H9 (cell line): ENCODE measurements at regions not wholly inside any gene's neighbourhood (a gene's known extent, or its start where the extent isn't known, plus 50 kb on each side); places are given as distances from the start of the nearest gene placed in this dataset.

Experiments
- DNase-seq: peaks from one replicate; pipeline ENCODE4 v3.0.0-alpha.2; 2017
- H2AFZ ChIP-seq: one replicate; pipeline ENCODE4 v1.6.1; 2013; ENCODE audit warnings: mild to moderate bottlenecking, low read length, control low read depth, moderate library complexity
- H2AK5ac ChIP-seq: 2 replicates; pipeline ENCODE4 v1.6.1; 2013; ENCODE audit warnings: low read length, control low read depth, mixed read lengths; ENCODE audit not compliant: insufficient read length
- H2BK120ac ChIP-seq: one replicate; pipeline ENCODE4 v1.6.1; 2013; ENCODE audit warnings: low read depth, mild to moderate bottlenecking, low read length, control low read depth, inconsistent platforms; ENCODE audit not compliant: poor library complexity, severe bottlenecking
- H2BK12ac ChIP-seq: 2 replicates; pipeline ENCODE4 v1.6.1; 2013; ENCODE audit warnings: low read length, control low read depth, mixed read lengths, low read depth; ENCODE audit not compliant: insufficient read length
- H2BK15ac ChIP-seq: 2 replicates; pipeline ENCODE4 v1.6.1; 2013; ENCODE audit warnings: low read depth, low read length, control low read depth
- H2BK20ac ChIP-seq: one replicate; pipeline ENCODE4 v1.6.1; 2013; ENCODE audit warnings: low read depth, mild to moderate bottlenecking, low read length, control low read depth, inconsistent platforms; ENCODE audit not compliant: poor library complexity, severe bottlenecking
- H2BK5ac ChIP-seq: 2 replicates; pipeline ENCODE4 v1.6.1; 2013; ENCODE audit warnings: low read length, control low read depth, mixed read lengths; ENCODE audit not compliant: insufficient read length
- H3K14ac ChIP-seq: 2 replicates; pipeline ENCODE4 v1.6.1; 2013; ENCODE audit warnings: low read length, control low read depth; ENCODE audit not compliant: insufficient read depth
- H3K18ac ChIP-seq: 2 replicates; pipeline ENCODE4 v1.6.1; 2013; ENCODE audit warnings: low read depth, mild to moderate bottlenecking, mixed read lengths, low read length, control low read depth; ENCODE audit not compliant: insufficient read length
- H3K23ac ChIP-seq: 2 replicates; pipeline ENCODE4 v1.6.1; 2013; ENCODE audit warnings: low read length, control low read depth, mixed read lengths, low read depth; ENCODE audit not compliant: insufficient read length
- H3K23me2 ChIP-seq: 2 replicates; pipeline ENCODE4 v1.6.1; 2013; ENCODE audit warnings: low read depth, mild to moderate bottlenecking, mixed read lengths, low read length, control low read depth; ENCODE audit not compliant: insufficient read length, poor library complexity, severe bottlenecking
- H3K27ac ChIP-seq: 2 replicates; pipeline ENCODE4 v1.5.1; 2013; ENCODE audit warnings: low read length, control low read depth, mixed read lengths, low read depth; ENCODE audit not compliant: insufficient read length
- H3K27me3 ChIP-seq: 2 replicates; pipeline ENCODE4 v1.6.1; 2013; ENCODE audit warnings: low read length, control low read depth, inconsistent platforms; ENCODE audit not compliant: insufficient read depth
- H3K4ac ChIP-seq: 2 replicates; pipeline ENCODE4 v1.6.1; 2013; ENCODE audit warnings: low read depth, mild to moderate bottlenecking, control low read depth, inconsistent platforms, low read length, moderate library complexity
- H3K4me1 ChIP-seq: 2 replicates; pipeline ENCODE4 v1.6.1; 2013; ENCODE audit warnings: low read length, control low read depth, inconsistent platforms; ENCODE audit not compliant: insufficient read depth
- H3K4me2 ChIP-seq: 2 replicates; pipeline ENCODE4 v1.6.1; 2013; ENCODE audit warnings: low read length, control low read depth, mixed read lengths; ENCODE audit not compliant: insufficient read length, insufficient read depth
- H3K56ac ChIP-seq: 2 replicates; pipeline ENCODE4 v1.6.1; 2013; ENCODE audit warnings: low read depth, mild to moderate bottlenecking, mixed read lengths, low read length, control low read depth; ENCODE audit not compliant: insufficient read length
- H3K79me1 ChIP-seq: 2 replicates; pipeline ENCODE4 v1.6.1; 2013; ENCODE audit warnings: low read depth, mild to moderate bottlenecking, moderate library complexity, low read length, control low read depth, inconsistent platforms; ENCODE audit not compliant: insufficient read depth, poor library complexity, severe bottlenecking
- H3K79me2 ChIP-seq: 2 replicates; pipeline ENCODE4 v1.6.1; 2013; ENCODE audit warnings: low read length, control low read depth, inconsistent platforms; ENCODE audit not compliant: insufficient read depth
- H3K9ac ChIP-seq: 2 replicates; pipeline ENCODE4 v1.6.1; 2013; ENCODE audit warnings: low read length, control low read depth, mixed read lengths; ENCODE audit not compliant: insufficient read length; ENCODE audit errors: extremely low read depth
- H3K9me3 ChIP-seq: one replicate; pipeline ENCODE4 v1.6.1; 2013; ENCODE audit warnings: low read depth, low read length, inconsistent platforms; ENCODE audit not compliant: control insufficient read depth
- H3T11ph ChIP-seq: one replicate; pipeline ENCODE4 v1.6.1; 2013; ENCODE audit warnings: mild to moderate bottlenecking, low read length, control low read depth, inconsistent platforms
- H4K20me1 ChIP-seq: one replicate; pipeline ENCODE4 v1.6.1; 2013; ENCODE audit not compliant: control insufficient read depth, insufficient read length, insufficient read depth
- H4K5ac ChIP-seq: 2 replicates; pipeline ENCODE4 v1.6.1; 2013; ENCODE audit warnings: low read depth, mild to moderate bottlenecking, mixed read lengths, low read length, control low read depth; ENCODE audit not compliant: insufficient read length
- H4K8ac ChIP-seq: replicated peaks from 2 replicates; pipeline ENCODE4 v1.6.1; 2013; ENCODE audit warnings: low read length, control low read depth, mixed read lengths, low read depth; ENCODE audit not compliant: insufficient read length
- H4K91ac ChIP-seq: 2 replicates; pipeline ENCODE4 v1.6.1; 2013; ENCODE audit warnings: low read depth, mild to moderate bottlenecking, moderate library complexity, mixed read lengths, low read length, control low read depth; ENCODE audit not compliant: insufficient read length
- H3K27ac Mint-ChIP-seq, 3 experiments: 2 replicates in 2 of 3; 3 replicates in 1 of 3; pipeline ENCODE4 v1.8.0; 2020 to 2021; ENCODE audit warnings: mixed read lengths in 3 of 3, mild to moderate bottlenecking in 1 of 3, moderate library complexity in 1 of 3
- H3K27me3 Mint-ChIP-seq: 2 replicates; pipeline ENCODE4 v1.8.0; 2021; ENCODE audit warnings: low read depth, mild to moderate bottlenecking, moderate library complexity, mixed read lengths
- H3K36me3 Mint-ChIP-seq, 3 experiments: 2 replicates in 2 of 3; 3 replicates in 1 of 3; pipeline ENCODE4 v1.8.0; 2020 to 2021; ENCODE audit warnings: low read depth in 3 of 3, mixed read lengths in 3 of 3; ENCODE audit not compliant: insufficient read depth in 1 of 3
- H3K4me1 Mint-ChIP-seq, 2 experiments: 2 replicates each; pipeline ENCODE4 v1.8.0; 2020; ENCODE audit warnings: mixed read lengths in 2 of 2
- H3K4me3 Mint-ChIP-seq, 2 experiments: 2 replicates in 1 of 2; 3 replicates in 1 of 2; pipeline ENCODE4 v1.8.0; 2020 to 2021; ENCODE audit warnings: mild to moderate bottlenecking in 2 of 2, mixed read lengths in 2 of 2, moderate library complexity in 1 of 2
- H3K9me3 Mint-ChIP-seq, 2 experiments: 2 replicates in 1 of 2; 3 replicates in 1 of 2; pipeline ENCODE4 v1.8.0; 2020; ENCODE audit warnings: mild to moderate bottlenecking in 2 of 2, mixed read lengths in 2 of 2, moderate library complexity in 1 of 2
- WGBS: extraction: QIAGEN DNeasy Blood & Tissue Kit; methylation state at CpG from one replicate; pipeline ENCODE4 v1.1.7; 2013; ENCODE audit warnings: missing lambda C conversion rate, low lambda C conversion rate, mixed read lengths; ENCODE audit not compliant: insufficient read length; ENCODE audit errors: extremely low coverage; 5-methylcytosine and 5-hydroxymethylcytosine counted together
- TF ChIP-seq, protein P1 (sequence below): fragments of 200-600 bp; sonication (generic); conservative IDR thresholded peaks from 3 replicates; pipeline ENCODE4 v1.8.0; 2021; ENCODE audit warnings: antibody characterized with exemption, mild to moderate bottlenecking

DNA sequence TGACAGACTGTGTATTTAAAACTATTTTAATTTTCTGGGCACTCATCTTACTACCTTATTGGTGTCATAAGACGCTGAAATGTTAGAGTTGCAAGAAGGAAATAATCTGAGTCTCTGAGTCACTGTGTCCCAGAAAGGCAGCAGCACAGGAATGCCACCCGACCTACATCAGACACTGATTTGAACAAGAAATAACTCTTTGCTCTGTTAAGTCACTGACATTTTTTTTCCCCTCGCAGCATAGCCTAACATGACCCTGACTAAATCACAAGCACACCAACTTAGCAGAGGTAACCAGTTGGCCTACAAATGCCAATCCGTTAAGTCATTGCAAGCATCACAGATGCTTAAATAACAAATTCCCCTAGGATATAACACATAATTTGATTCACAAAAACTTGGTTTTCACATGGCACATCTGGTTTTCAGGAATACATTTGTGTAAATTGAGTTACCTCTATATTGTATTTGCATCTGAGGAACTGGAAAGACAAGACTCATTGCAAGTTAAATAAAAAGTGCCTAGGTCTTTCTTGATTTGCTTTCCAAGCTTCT, 349.1 kb downstream of the SEC16B start:
- H3K14ac ChIP-seq, result no peak overlapping the region
- H3K36me3 Mint-ChIP-seq, result peaks cover 0 to 6% (median 1%) of the 10 kb centered on the region in 3 experiments; a peak in 2 of 7 replicates

More for the DNA sequence above, 349.1 kb downstream of the SEC16B start:
- no peak overlapping the region for H2BK20ac ChIP-seq
- no peaks in the 10 kb centered on the region for H3K79me2 ChIP-seq
- H2BK5ac ChIP-seq, result no peak overlapping the region
- no CpG with 5 or more reads among the region's 4 CpGs for WGBS
- no peak overlapping the region for H3K4me2 ChIP-seq
- no peak overlapping the region for H2AFZ ChIP-seq
- H4K91ac ChIP-seq, result no peak overlapping the region
- no peak overlapping the region for H3K4ac ChIP-seq
- Mint-ChIP-seq H3K9me3 (peaks cover 0 to 3% of the 10 kb centered on the region in 2 experiments; a peak in 2 of 5 replicates), H3K27ac (no peak overlapping the region; a peak in 1 of 7 replicates), H3K4me1 (no peaks in the 10 kb centered on the region), H3K4me3 (no peak overlapping the region), H3K27me3 (no peaks in the 10 kb centered on the region)
- no peaks in the 10 kb centered on the region for H3K27me3 ChIP-seq
- no peaks in the 10 kb centered on the region for H3K23me2 ChIP-seq
- H3K9ac ChIP-seq, result no peak overlapping the region
- H3T11ph ChIP-seq, result no peak overlapping the region
- H4K5ac ChIP-seq, result no peak overlapping the region
- H3K27ac ChIP-seq, result no peak overlapping the region
- TF ChIP-seq, protein P1, sequence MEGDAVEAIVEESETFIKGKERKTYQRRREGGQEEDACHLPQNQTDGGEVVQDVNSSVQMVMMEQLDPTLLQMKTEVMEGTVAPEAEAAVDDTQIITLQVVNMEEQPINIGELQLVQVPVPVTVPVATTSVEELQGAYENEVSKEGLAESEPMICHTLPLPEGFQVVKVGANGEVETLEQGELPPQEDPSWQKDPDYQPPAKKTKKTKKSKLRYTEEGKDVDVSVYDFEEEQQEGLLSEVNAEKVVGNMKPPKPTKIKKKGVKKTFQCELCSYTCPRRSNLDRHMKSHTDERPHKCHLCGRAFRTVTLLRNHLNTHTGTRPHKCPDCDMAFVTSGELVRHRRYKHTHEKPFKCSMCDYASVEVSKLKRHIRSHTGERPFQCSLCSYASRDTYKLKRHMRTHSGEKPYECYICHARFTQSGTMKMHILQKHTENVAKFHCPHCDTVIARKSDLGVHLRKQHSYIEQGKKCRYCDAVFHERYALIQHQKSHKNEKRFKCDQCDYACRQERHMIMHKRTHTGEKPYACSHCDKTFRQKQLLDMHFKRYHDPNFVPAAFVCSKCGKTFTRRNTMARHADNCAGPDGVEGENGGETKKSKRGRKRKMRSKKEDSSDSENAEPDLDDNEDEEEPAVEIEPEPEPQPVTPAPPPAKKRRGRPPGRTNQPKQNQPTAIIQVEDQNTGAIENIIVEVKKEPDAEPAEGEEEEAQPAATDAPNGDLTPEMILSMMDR, result no peak
- no peaks in the 10 kb centered on the region for H3K4me1 ChIP-seq
- no peak overlapping the region for H2AK5ac ChIP-seq
- H4K8ac ChIP-seq, result no peak overlapping the region
- no peaks in the 10 kb centered on the region for H4K20me1 ChIP-seq
- H3K9me3 ChIP-seq, result no peaks in the 10 kb centered on the region
- H3K23ac ChIP-seq, result no peak overlapping the region
- H2BK120ac ChIP-seq, result no peak overlapping the region
- H3K18ac ChIP-seq, result no peak overlapping the region
- no peak overlapping the region for H3K56ac ChIP-seq
- no peaks in the 10 kb centered on the region for H3K79me1 ChIP-seq
- no peak for DNase-seq
- H2BK15ac ChIP-seq, result no peak overlapping the region
- H2BK12ac ChIP-seq, result no peak overlapping the region
